ENCODE measurements at regions not wholly inside any gene's neighbourhood (a gene's known extent, or its start where the extent isn't known, plus 50 kb on each side); places are given as distances from the start of the nearest gene placed in this dataset.

DNA sequence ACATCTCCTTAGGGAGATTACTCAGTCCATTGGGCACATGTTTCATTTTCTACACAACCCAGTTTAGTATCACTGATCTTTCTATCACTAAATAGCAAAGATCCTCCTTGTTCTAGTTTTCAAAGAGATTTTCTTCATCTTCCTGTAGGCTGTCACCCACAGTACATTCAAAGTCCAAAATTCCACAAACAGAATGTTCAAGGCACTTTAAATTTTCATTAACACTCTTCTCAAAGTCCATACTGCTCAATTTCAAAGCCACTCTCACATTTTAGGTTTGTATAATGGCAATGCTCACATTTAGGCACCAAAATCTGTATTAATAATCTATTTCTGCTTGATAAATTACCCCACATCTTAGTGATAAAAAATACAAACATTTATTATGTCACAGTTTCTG is 152.8 kb downstream of the FSIP2 start:
- TF ChIP-seq, protein P1, sequence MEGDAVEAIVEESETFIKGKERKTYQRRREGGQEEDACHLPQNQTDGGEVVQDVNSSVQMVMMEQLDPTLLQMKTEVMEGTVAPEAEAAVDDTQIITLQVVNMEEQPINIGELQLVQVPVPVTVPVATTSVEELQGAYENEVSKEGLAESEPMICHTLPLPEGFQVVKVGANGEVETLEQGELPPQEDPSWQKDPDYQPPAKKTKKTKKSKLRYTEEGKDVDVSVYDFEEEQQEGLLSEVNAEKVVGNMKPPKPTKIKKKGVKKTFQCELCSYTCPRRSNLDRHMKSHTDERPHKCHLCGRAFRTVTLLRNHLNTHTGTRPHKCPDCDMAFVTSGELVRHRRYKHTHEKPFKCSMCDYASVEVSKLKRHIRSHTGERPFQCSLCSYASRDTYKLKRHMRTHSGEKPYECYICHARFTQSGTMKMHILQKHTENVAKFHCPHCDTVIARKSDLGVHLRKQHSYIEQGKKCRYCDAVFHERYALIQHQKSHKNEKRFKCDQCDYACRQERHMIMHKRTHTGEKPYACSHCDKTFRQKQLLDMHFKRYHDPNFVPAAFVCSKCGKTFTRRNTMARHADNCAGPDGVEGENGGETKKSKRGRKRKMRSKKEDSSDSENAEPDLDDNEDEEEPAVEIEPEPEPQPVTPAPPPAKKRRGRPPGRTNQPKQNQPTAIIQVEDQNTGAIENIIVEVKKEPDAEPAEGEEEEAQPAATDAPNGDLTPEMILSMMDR (conservative IDR thresholded peaks at IDR 0.05; ENCODE audit: low read depth, low read length) = no peak
- DNase-seq (ENCODE audit: low read depth) = no peak
- no peak overlapping the region for H3K4me3 ChIP-seq (ENCODE audit: low read depth, low read length)

DNA sequence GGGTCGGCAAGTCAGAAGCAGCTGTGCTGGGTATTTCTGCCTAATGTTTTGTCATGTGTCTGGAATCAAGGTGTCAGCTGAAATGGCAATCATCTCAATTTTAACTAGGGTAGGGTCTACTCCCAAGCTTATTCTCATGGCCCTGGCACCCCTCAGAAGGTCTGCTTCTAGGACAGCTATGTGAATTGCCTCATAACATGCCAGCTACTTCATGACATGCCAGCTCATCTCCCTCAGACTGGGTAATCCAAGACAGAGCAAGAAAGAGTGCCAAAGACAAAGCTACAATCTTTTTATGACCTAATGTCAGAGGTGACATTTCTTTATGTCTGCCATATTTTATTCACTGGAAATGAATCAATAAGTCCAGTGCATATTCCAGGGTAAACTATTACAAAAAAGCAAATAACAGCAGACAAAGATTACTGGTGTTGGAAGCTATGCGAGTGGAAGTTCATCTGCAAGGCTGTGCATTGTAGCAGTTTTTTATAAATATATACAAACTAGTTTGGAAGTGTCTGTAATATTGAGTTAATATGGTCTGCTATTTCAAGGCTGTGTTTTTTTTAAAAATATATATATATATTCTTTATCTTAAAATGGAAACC is 153.3 kb downstream of the FSIP2 start:
- TF ChIP-seq, protein P1 (conservative IDR thresholded peaks at IDR 0.05; ENCODE audit: low read depth, low read length) = no peak
- DNase-seq (ENCODE audit: low read depth) = no peak
- no peak overlapping the region for H3K4me3 ChIP-seq (ENCODE audit: low read depth, low read length)

DNA sequence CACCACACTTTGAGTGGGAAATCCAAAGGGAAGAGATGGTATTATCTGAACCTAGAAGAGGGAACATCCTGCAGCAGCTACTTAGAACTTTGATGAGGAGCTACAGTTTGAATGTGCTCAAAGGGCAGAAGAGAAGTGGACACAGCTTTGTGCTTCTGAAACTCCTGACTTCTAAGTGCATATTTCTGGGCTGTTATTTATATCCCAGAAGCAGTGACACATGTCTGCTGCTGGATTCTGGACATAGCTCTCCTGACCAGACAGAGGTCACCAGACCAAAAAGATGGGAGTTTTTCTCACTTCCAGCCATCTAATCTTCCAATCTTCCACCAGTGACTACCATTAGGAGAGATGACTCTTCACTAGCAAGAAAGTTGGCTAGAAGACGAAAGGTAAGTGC is 153.9 kb downstream of the FSIP2 start:
- no peak for DNase-seq (ENCODE audit: low read depth)
- TF ChIP-seq, protein P1 (conservative IDR thresholded peaks at IDR 0.05; ENCODE audit: low read depth, low read length) = no peak
- H3K4me3 ChIP-seq (ENCODE audit: low read depth, low read length) = no peak overlapping the region

DNA sequence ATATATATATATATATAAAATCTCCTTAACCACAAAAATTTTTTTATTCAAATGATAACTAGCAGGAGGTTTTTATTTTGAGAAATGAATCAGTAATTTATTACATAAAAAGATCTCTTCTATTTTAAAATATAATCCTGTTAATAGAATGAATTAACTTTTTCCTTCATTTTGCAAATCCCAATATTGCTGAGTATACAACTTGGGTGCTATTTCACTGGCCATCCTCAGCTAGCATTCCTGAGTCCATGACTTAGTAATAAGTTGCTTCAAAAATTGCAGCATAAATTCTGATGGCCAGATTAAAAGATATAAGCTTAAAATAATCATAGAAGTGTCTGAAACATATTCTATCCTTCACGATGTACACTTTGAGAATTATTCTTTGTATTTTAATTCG is 155.6 kb downstream of the FSIP2 start:
- TF ChIP-seq, protein P1 (conservative IDR thresholded peaks at IDR 0.05; ENCODE audit: low read depth, low read length) = no peak
- DNase-seq (ENCODE audit: low read depth) = peak; percentile 0

DNA sequence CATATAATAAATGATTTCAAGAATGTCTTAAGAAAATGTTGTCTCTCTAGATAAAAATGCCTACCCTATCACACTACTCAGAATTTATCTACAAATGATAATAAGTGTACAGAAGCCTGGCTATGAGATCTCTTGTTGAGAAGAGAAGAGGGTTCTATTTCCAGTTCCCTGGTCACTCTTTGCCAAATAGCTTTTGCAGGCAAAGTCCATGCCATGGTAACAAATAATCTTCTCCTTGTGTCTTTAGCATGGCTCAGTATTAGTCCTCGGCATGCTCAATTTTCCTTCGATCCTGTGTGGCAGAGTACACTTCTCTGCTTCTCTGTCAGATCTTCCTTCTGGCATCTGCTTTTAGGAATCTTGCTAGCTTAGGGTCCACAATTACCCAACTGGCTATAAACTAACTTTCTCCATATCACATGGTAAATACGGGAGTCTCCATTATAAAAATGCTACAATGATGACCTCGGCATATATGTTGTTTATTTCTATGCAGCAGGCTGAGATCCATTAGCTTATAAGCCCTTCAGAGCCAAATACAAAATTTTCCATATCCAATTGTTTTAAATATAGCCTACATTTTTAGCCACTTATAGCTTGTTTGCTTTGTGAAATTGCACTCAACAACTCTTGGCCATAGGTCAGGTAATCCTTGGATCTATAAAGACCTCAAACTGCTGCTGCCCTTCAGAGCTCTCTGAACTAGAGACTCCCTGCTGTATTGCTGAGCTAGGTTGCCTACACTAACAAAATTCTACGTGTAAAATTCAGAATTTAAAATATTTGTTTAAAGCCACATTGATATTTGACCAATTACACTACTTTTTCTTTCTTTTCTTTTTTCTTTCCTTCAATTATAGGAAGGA is 157.5 kb downstream of the FSIP2 start:
- TF ChIP-seq, protein P1 (conservative IDR thresholded peaks at IDR 0.05; ENCODE audit: low read depth, low read length) = no peak
- H3K4me3 ChIP-seq (ENCODE audit: low read depth, low read length) = no peak overlapping the region
- no peak for DNase-seq (ENCODE audit: low read depth)

More for the DNA sequence above, 155.6 kb downstream of the FSIP2 start:
- no peak overlapping the region for H3K4me3 ChIP-seq (ENCODE audit: low read depth, low read length)

DNA sequence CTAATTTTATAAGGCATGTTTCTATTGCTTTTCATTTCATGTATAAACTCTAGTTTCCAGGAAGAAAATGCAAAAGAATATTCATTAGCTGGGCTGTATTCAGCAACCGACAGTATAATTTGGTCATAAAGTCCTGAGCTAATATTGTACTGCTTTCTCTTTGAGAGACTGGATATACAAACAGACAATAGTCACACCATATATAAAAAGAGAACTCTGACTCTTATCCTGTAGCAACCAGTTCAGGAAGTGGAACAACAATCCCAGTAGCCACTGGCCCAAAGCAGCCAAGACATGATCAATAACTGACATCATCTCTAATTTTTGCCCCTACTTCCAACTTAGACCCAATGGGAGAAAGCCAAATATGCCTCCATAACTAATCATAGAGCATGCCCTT is 160.8 kb downstream of the FSIP2 start:
- no peak overlapping the region for H3K4me3 ChIP-seq (ENCODE audit: low read depth, low read length)
- DNase-seq (ENCODE audit: low read depth) = no peak
- TF ChIP-seq, protein P1 (conservative IDR thresholded peaks at IDR 0.05; ENCODE audit: low read depth, low read length) = no peak
